ENCODE measurements at regions not wholly inside any gene's neighbourhood (a gene's known extent, or its start where the extent isn't known, plus 50 kb on each side); places are given as distances from the start of the nearest gene placed in this dataset.
"Not testable (repeated sequence)": the region's sequence is repeated elsewhere in the genome, so short reads cannot be mapped to it uniquely, and the experiment has no call there.

- in situ Hi-C loops (cut with MboI; ENCODE audit: low sequenced_read_pairs): no loop called here
- DNase-seq (ENCODE audit: low spot score in 2 of 2): no peak
Measured at GRCh38 chr2:8599421-8600242, 82.2 kb upstream of the ID2 start.

GRCh38 chr2:8600456-8600855 is 81.4 kb upstream of the ID2 start:
- H3K27me3 ChIP-seq (ENCODE audit: low read depth): no peaks in the 10 kb centered on the region
- H3K4me1 ChIP-seq: no peaks in the 10 kb centered on the region
- H3K9me3 ChIP-seq: no peaks in the 10 kb centered on the region
- no peak overlapping the region for H3K4me3 ChIP-seq
- no peaks in the 10 kb centered on the region for H3K36me3 ChIP-seq (replicated peaks)
- in situ Hi-C loops (cut with MboI; ENCODE audit: low sequenced_read_pairs): no loop called here
- DNase-seq (ENCODE audit: low spot score in 2 of 2): no peak

More at GRCh38 chr2:8599421-8600242, 82.2 kb upstream of the ID2 start:
- no peaks in the 10 kb centered on the region for H3K4me1 ChIP-seq
- no peaks in the 10 kb centered on the region for H3K9me3 ChIP-seq
- no peaks in the 10 kb centered on the region for H3K27me3 ChIP-seq (ENCODE audit: low read depth)
- no peaks in the 10 kb centered on the region for H3K36me3 ChIP-seq (replicated peaks)
- no peak overlapping the region for H3K4me3 ChIP-seq

GRCh38 chr2:8602809-8603208 is 79.0 kb upstream of the ID2 start:
- Histone ChIP-seq H3K9me3 (no peaks in the 10 kb centered on the region), H3K27me3 (ENCODE audit: low read depth) (no peaks in the 10 kb centered on the region), H3K36me3 (replicated peaks) (no peaks in the 10 kb centered on the region), H3K4me1 (no peaks in the 10 kb centered on the region), H3K4me3 (no peak overlapping the region)
- no peak for DNase-seq (ENCODE audit: low spot score in 2 of 2)
- in situ Hi-C loops (cut with MboI; ENCODE audit: low sequenced_read_pairs): no loop called here

GRCh38 chr2:8603356-8603755 is 78.5 kb upstream of the ID2 start:
- H3K36me3 ChIP-seq (replicated peaks); H3K27me3 ChIP-seq (ENCODE audit: low read depth); H3K9me3 ChIP-seq; H3K4me3 ChIP-seq; H3K4me1 ChIP-seq; DNase-seq (ENCODE audit: low spot score in 2 of 2); in situ Hi-C loops (cut with MboI; ENCODE audit: low sequenced_read_pairs): not testable (repeated sequence)

- H3K27me3 ChIP-seq (ENCODE audit: low read depth): no peaks in the 10 kb centered on the region
- H3K4me3 ChIP-seq: no peak overlapping the region
- no peaks in the 10 kb centered on the region for H3K9me3 ChIP-seq
- in situ Hi-C loops (cut with MboI; ENCODE audit: low sequenced_read_pairs): no loop called here
- no peaks in the 10 kb centered on the region for H3K36me3 ChIP-seq (replicated peaks)
- DNase-seq (ENCODE audit: low spot score in 2 of 2): no peak
- H3K4me1 ChIP-seq: no peaks in the 10 kb centered on the region
Measured at GRCh38 chr2:8604262-8604661, 77.6 kb upstream of the ID2 start.

- in situ Hi-C loops (cut with MboI; ENCODE audit: low sequenced_read_pairs): no loop called here
- no peak for DNase-seq (ENCODE audit: low spot score in 2 of 2)
- H3K27me3 ChIP-seq (ENCODE audit: low read depth): no peaks in the 10 kb centered on the region
- H3K36me3 ChIP-seq (replicated peaks): no peaks in the 10 kb centered on the region
- no peaks in the 10 kb centered on the region for H3K4me1 ChIP-seq
- no peaks in the 10 kb centered on the region for H3K9me3 ChIP-seq
- H3K4me3 ChIP-seq: no peak overlapping the region
Measured at GRCh38 chr2:8605351-8606065, 76.3 kb upstream of the ID2 start.

GRCh38 chr2:8606226-8606625 is 75.6 kb upstream of the ID2 start:
- Histone ChIP-seq H3K4me3 (no peak overlapping the region), H3K27me3 (ENCODE audit: low read depth) (no peaks in the 10 kb centered on the region), H3K9me3 (no peaks in the 10 kb centered on the region), H3K4me1 (no peaks in the 10 kb centered on the region), H3K36me3 (replicated peaks) (no peaks in the 10 kb centered on the region)
- DNase-seq (ENCODE audit: low spot score in 2 of 2): no peak
- in situ Hi-C loops (cut with MboI; ENCODE audit: low sequenced_read_pairs): no loop called here

- H3K36me3 ChIP-seq (replicated peaks): no peaks in the 10 kb centered on the region
- no peaks in the 10 kb centered on the region for H3K27me3 ChIP-seq (ENCODE audit: low read depth)
- H3K4me3 ChIP-seq: no peak overlapping the region
- no peaks in the 10 kb centered on the region for H3K9me3 ChIP-seq
- in situ Hi-C loops (cut with MboI; ENCODE audit: low sequenced_read_pairs): no loop called here
- no peaks in the 10 kb centered on the region for H3K4me1 ChIP-seq
- DNase-seq (ENCODE audit: low spot score in 2 of 2): no peak
Measured at GRCh38 chr2:8606649-8607550, 75.0 kb upstream of the ID2 start.

- Histone ChIP-seq H3K4me1 (no peaks in the 10 kb centered on the region), H3K9me3 (no peaks in the 10 kb centered on the region), H3K27me3 (ENCODE audit: low read depth) (no peaks in the 10 kb centered on the region), H3K4me3 (no peak overlapping the region), H3K36me3 (replicated peaks) (no peaks in the 10 kb centered on the region)
- in situ Hi-C loops (cut with MboI; ENCODE audit: low sequenced_read_pairs): no loop called here
- no peak for DNase-seq (ENCODE audit: low spot score in 2 of 2)
Measured at GRCh38 chr2:8607606-8608005, 74.2 kb upstream of the ID2 start.

GRCh38 chr2:8608411-8608954 is 73.4 kb upstream of the ID2 start:
- Histone ChIP-seq H3K4me1 (no peaks in the 10 kb centered on the region), H3K4me3 (no peak overlapping the region), H3K27me3 (ENCODE audit: low read depth) (no peaks in the 10 kb centered on the region), H3K9me3 (no peaks in the 10 kb centered on the region), H3K36me3 (replicated peaks) (no peaks in the 10 kb centered on the region)
- in situ Hi-C loops (cut with MboI; ENCODE audit: low sequenced_read_pairs): no loop called here
- no peak for DNase-seq (ENCODE audit: low spot score in 2 of 2)

GRCh38 chr2:8609357-8609811 is 72.5 kb upstream of the ID2 start:
- H3K27me3 ChIP-seq (ENCODE audit: low read depth): no peaks in the 10 kb centered on the region
- no peaks in the 10 kb centered on the region for H3K36me3 ChIP-seq (replicated peaks)
- H3K4me3 ChIP-seq: no peak overlapping the region
- H3K4me1 ChIP-seq: no peaks in the 10 kb centered on the region
- no peaks in the 10 kb centered on the region for H3K9me3 ChIP-seq
- DNase-seq (ENCODE audit: low spot score in 2 of 2): no peak
- in situ Hi-C loops (cut with MboI; ENCODE audit: low sequenced_read_pairs): no loop called here

- H3K4me1 ChIP-seq; in situ Hi-C loops (cut with MboI; ENCODE audit: low sequenced_read_pairs); H3K27me3 ChIP-seq (ENCODE audit: low read depth); H3K4me3 ChIP-seq; DNase-seq (ENCODE audit: low spot score in 2 of 2); H3K9me3 ChIP-seq; H3K36me3 ChIP-seq (replicated peaks): not testable (repeated sequence)
Measured at GRCh38 chr2:8610775-8611174, 71.1 kb upstream of the ID2 start.

- no peaks in the 10 kb centered on the region for H3K27me3 ChIP-seq (ENCODE audit: low read depth)
- in situ Hi-C loops (cut with MboI; ENCODE audit: low sequenced_read_pairs): no loop called here
Measured at GRCh38 chr2:8611246-8611645, 70.6 kb upstream of the ID2 start.

More at GRCh38 chr2:8611246-8611645, 70.6 kb upstream of the ID2 start:
- Histone ChIP-seq H3K9me3 (no peaks in the 10 kb centered on the region), H3K4me3 (no peak overlapping the region), H3K4me1 (no peaks in the 10 kb centered on the region), H3K36me3 (replicated peaks) (no peaks in the 10 kb centered on the region)
- no peak for DNase-seq (ENCODE audit: low spot score in 2 of 2)

Data from HAP-1 (cell line).